SK-N-SH treated with all-trans-retinoic acid at 6 μM for 48 hours (cell line): ENCODE measurements at regions not wholly inside any gene's neighbourhood (a gene's known extent, or its start where the extent isn't known, plus 50 kb on each side); places are given as distances from the start of the nearest gene placed in this dataset.
A peak's percentile ranks its signal among the peaks of the same experiment; 100 is the strongest.
"Not testable (repeated sequence)": the region's sequence is repeated elsewhere in the genome, so short reads cannot be mapped to it uniquely, and the experiment has no call there.

Experiments
- ATAC-seq: fragments of 200-7000 bp; cut with Tn5 transposase; 3 replicates; pipeline ENCODE4 v1.9.1; 2020; ENCODE audit warnings: mild to moderate bottlenecking, moderate library complexity

DNA sequence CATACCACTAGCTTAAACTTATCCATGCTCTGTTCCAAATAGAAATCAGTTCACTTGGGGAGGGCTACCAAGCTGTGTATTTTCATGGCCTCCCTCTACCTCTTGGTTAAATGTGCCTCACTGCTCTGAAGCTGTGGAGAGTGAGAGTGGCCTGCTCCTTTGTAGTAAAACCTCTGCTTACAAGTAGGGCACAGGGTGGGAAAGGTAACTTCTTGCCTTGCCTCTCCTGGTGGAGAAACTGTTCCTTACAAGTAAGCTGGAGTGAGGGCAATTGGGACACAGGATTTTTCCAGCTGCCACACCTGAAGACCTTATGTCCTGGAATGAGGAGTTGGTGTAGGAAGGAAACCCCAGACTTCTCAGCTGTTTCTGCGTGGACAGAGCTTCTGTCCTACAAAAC lies 128.8 kb upstream of the SPATA31A7 start:
- not testable (repeated sequence) for ATAC-seq

DNA sequence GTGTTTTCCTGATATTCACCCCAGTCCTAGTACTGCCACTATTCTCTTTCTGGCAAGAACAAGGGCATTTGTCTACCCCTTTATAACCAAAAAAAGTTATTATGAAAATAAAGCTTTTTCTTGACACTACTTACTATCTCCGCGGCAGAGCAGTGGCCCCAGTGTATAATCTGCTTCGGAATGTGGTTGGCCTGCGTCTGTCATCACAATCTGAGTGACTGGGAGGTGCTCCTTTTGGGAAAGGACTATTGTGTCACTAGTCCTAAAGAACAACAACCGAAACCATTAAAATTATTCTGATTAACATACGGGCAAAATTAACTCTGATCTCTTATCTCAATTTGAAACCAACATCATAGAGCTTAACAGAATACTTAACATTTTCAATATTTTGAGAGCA lies 117.0 kb upstream of the SPATA31A7 start:
- not testable (repeated sequence) for ATAC-seq

DNA sequence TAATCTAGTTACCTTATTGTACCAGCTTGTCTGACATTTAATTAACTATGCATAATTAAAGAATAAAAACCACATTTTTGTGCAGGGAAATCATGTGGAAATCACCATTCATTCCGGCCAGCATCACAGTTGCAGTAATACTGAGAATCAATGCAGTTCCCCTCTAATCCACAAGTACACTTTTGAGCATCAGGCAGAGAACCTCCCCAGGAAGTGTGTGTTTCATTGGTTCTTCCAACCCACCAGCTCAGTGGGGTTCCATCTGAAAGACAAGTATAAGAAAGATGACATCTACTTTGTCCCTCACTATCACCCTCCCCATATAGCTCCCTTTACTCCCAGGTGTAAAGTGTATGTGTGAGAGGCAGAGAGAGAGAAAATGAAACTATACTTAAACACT lies 108.1 kb upstream of the SPATA31A7 start:
- not testable (repeated sequence) for ATAC-seq

DNA sequence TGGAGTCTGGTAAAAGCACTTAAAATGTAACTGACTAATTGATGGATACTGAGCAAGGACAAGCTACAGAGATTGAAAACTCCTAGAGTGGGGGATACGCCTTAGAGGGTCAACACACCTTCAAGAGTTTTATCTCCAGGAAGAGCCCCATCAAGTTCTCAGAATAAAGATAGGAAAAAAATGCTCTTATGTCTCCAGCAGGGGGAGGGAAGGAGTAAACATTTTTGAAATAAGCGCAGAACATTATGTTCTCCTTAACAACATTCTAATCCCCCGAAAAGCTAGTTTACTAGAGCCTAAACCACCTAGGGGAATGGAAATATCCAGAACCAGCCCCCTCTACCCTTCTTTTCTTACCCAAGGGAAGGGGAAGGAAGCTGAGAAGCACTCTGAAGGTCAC lies 104.4 kb upstream of the SPATA31A7 start:
- ATAC-seq = peak; percentile 58; the same call in 2 of the 3 replicates

DNA sequence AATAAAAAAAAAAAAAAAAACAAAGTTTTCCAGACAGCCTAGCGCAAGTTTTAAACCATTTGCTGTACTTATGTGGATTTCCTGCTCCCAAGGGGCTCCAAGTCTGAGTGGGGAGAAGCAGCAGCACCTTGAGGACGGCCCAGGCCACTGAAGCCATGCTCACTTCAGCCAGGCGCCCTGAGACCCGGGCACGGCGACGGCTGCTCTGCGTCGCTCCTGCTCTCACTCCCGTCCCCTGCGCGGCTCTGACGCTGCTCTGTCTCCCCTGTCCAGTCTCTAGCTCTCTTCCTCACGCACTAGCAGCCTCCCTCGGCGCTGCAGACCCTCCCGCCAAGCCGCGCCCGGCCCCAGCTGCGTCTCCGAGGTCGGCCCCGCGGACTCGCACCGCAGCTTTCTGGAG lies 67.4 kb upstream of the SPATA31A7 start:
- ATAC-seq = not testable (repeated sequence)
